Liver (tissue), 3 donors: ENCODE measurements at regions not wholly inside any gene's neighbourhood (a gene's known extent, or its start where the extent isn't known, plus 50 kb on each side); places are given as distances from the start of the nearest gene placed in this dataset.

Experiments
- CTCF ChIP-seq: fragments of 150-350 bp; IDR thresholded peaks from 2 replicates; pipeline ENCODE4 v1.5.1; 2017; ENCODE audit warnings: improper control_type of control experiment, low read depth, low read length; ENCODE audit not compliant: missing input control
- FOXA1 ChIP-seq: IDR thresholded peaks from 2 replicates; pipeline ENCODE4 v1.6.1; 2016; ENCODE audit warnings: antibody characterized with exemption
- FOXA2 ChIP-seq: IDR thresholded peaks from 2 replicates; pipeline ENCODE4 v1.6.1; 2016; ENCODE audit warnings: antibody characterized with exemption
- GABPA ChIP-seq, 2 donors: IDR thresholded peaks in 1 of 2; conservative IDR thresholded peaks in 1 of 2; 2 replicates each; pipeline ENCODE4 v1.6.1; 2016; ENCODE audit warnings: antibody characterized with exemption in 2 of 2, mild to moderate bottlenecking in 1 of 2, moderate library complexity in 1 of 2
- JUND ChIP-seq, 2 donors: IDR thresholded peaks; 2 replicates each; pipeline ENCODE4 v1.6.1; 2016; ENCODE audit warnings: antibody characterized with exemption in 2 of 2
- MAX ChIP-seq: IDR thresholded peaks from 2 replicates; pipeline ENCODE4 v1.6.1; 2016; ENCODE audit warnings: antibody characterized with exemption
- NR2F2 ChIP-seq: IDR thresholded peaks from 2 replicates; pipeline ENCODE4 v1.6.1; 2016; ENCODE audit warnings: antibody characterized with exemption
- RAD21 ChIP-seq, 2 donors: IDR thresholded peaks; 2 replicates each; pipeline ENCODE4 v1.6.1; 2016; ENCODE audit warnings: antibody characterized with exemption in 2 of 2, mild to moderate bottlenecking in 2 of 2
- REST ChIP-seq: IDR thresholded peaks from 2 replicates; pipeline ENCODE4 v1.6.1; 2016; ENCODE audit warnings: antibody characterized with exemption, mild to moderate bottlenecking
- TAF1 ChIP-seq: conservative IDR thresholded peaks from 2 replicates; pipeline ENCODE4 v1.6.1; 2016; ENCODE audit warnings: antibody characterized with exemption, mild to moderate bottlenecking
- YY1 ChIP-seq: IDR thresholded peaks from 2 replicates; pipeline ENCODE4 v1.6.1; 2016; ENCODE audit warnings: antibody characterized with exemption, mild to moderate bottlenecking
- TF ChIP-seq, protein P1 (sequence below): IDR thresholded peaks from 2 replicates; pipeline ENCODE4 v1.6.1; 2016; ENCODE audit warnings: antibody characterized with exemption
- TF ChIP-seq, protein P2 (sequence below): IDR thresholded peaks from 2 replicates; pipeline ENCODE4 v1.6.1; 2016; ENCODE audit warnings: antibody characterized with exemption
- donor health status: healthy.
- donor health status: healthy.

- no peak for TF ChIP-seq CTCF
- TF ChIP-seq MAX = no peak
- TF ChIP-seq, protein P1, sequence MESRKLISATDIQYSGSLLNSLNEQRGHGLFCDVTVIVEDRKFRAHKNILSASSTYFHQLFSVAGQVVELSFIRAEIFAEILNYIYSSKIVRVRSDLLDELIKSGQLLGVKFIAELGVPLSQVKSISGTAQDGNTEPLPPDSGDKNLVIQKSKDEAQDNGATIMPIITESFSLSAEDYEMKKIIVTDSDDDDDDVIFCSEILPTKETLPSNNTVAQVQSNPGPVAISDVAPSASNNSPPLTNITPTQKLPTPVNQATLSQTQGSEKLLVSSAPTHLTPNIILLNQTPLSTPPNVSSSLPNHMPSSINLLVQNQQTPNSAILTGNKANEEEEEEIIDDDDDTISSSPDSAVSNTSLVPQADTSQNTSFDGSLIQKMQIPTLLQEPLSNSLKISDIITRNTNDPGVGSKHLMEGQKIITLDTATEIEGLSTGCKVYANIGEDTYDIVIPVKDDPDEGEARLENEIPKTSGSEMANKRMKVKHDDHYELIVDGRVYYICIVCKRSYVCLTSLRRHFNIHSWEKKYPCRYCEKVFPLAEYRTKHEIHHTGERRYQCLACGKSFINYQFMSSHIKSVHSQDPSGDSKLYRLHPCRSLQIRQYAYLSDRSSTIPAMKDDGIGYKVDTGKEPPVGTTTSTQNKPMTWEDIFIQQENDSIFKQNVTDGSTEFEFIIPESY = no peak
- TF ChIP-seq YY1 = no peak
- TF ChIP-seq FOXA1 = no peak
- no peak for TF ChIP-seq REST
- TF ChIP-seq GABPA (IDR thresholded peaks at IDR 0.05 in 1 of 2, conservative IDR thresholded peaks at IDR 0.05 in 1 of 2) = no peak
- TF ChIP-seq RAD21 (IDR thresholded peaks at IDR 0.05) = no peak
- no peak for TF ChIP-seq JUND (IDR thresholded peaks at IDR 0.05)
- TF ChIP-seq, protein P2, sequence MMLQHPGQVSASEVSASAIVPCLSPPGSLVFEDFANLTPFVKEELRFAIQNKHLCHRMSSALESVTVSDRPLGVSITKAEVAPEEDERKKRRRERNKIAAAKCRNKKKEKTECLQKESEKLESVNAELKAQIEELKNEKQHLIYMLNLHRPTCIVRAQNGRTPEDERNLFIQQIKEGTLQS = no peak
- TF ChIP-seq TAF1 = no peak
- no peak for TF ChIP-seq FOXA2
- TF ChIP-seq NR2F2 = no peak
Observed at GRCh38 chr6:67680297-67680932, 954.7 kb upstream of the ADGRB3 start.
